Myocyte (in vitro differentiated cells): ENCODE measurements at regions not wholly inside any gene's neighbourhood (a gene's known extent, or its start where the extent isn't known, plus 50 kb on each side); places are given as distances from the start of the nearest gene placed in this dataset.

Experiments used
- DNase-seq: peaks from one replicate; pipeline ENCODE4 v3.0.0-alpha.2; 2012; ENCODE audit warnings: low read depth

- DNase-seq = no peak
Observed at GRCh38 chr6:22049002-22049401, 247.8 kb downstream of the PRL start.

GRCh38 chr6:22053391-22053997 is 243.3 kb downstream of the PRL start:
- DNase-seq = peak; percentile 60

- no peak for DNase-seq
Observed at GRCh38 chr6:22056398-22056797, 240.4 kb downstream of the PRL start.

- no peak for DNase-seq
Observed at GRCh38 chr6:22057962-22058361, 238.9 kb downstream of the PRL start.

DNA sequence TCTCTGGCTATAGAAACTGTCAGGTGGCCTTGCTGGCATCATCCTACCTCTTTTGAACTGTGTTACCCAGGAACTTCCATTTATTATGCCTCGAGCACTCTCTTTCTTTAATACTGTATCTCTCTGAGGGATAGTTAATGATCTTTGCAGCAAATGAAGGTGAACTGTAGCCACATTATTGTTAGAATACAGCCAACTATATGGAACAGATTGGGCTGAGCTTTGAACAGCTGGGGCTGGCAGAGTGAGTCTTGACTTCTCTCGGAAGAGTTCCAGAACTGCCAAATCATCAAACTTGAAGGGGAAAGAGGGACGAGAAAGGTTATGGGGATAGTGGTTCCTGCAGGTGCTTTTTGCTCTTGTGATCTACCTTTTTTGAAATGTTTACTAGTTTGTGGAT is 237.7 kb downstream of the PRL start:
- no peak for DNase-seq

- no peak for DNase-seq
Observed at GRCh38 chr6:22059946-22060345, 236.9 kb downstream of the PRL start.

GRCh38 chr6:22062807-22063408 is 233.9 kb downstream of the PRL start:
- DNase-seq = peak; percentile 57

- no peak for DNase-seq
Observed at GRCh38 chr6:22064558-22064957, 232.3 kb downstream of the PRL start.

GRCh38 chr6:22067122-22067521 is 229.7 kb downstream of the PRL start:
- no peak for DNase-seq

- no peak for DNase-seq
Observed at GRCh38 chr6:22067671-22068070, 229.2 kb downstream of the PRL start.

DNA sequence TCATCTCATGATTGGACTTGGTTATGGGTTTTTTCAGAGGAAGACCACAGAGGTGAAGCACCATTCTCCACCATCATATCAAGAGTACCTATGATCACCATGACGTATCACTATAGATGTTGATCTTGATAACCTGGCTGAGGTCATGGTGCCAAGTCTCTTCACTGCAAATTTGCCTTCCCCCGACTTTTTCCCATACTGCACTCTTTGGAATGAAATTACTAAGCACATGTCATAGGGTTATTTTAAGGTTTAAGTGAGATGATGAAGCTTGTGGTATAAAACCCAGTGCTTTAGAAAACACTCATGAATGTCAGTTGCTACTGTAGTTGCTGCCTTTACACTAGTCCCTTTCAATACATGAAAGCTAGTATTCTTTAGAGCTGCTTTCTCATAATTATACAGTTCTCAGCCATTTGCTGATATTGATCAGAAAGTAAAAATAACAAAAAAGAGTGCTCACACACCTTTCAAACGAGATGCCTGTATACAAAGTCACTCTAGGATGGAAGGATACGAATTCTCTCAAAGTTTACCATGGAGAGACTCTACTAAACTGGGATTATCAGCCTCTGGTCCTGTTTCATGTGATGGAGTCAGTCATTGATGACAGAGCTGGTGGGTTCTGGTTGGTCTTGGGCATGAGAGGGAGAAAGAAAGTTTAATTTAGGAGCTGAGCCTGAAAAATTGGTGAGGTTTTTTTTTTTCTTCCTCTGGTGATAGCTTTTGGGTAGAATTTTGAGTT is 228.1 kb downstream of the PRL start:
- peak; percentile 14 for DNase-seq

- DNase-seq = peak; percentile 24
Observed at GRCh38 chr6:22069306-22069800, 227.5 kb downstream of the PRL start.

DNA sequence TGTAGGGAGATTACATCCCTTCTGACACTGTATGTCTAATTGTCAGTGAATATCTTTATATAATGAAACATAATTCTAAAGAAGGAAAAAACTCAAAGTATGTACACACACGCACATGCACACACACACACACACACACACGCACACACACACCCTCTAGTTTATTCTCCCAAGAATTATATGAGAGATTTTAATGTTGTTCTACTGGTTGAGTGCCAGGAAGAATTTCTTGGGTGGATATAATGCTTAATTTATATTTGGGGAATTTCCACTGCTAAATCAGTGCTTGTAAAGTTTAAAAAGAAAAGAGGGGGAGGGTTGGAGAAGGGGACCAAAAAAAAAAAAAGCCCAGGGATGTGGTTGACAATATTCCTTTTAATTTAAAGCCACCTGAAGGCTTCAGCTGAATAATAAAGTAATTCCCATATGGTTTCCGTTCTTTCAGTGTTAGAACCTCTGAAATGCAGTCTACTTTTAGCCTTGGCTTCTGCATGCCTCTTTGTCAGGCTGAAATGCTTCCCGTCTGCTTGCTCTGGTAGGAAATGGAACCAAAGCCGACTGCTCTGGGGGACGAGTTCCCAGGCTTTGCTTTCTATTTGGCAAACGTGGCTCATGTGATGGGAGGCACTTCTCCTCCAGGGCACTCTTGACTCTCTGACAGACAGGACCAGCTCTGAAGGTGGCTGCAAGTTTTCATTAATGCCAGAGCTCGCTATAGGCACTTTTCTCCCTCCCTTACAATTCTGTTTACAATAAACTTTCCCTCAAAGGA is 225.4 kb downstream of the PRL start:
- peak; percentile 45 for DNase-seq

DNA sequence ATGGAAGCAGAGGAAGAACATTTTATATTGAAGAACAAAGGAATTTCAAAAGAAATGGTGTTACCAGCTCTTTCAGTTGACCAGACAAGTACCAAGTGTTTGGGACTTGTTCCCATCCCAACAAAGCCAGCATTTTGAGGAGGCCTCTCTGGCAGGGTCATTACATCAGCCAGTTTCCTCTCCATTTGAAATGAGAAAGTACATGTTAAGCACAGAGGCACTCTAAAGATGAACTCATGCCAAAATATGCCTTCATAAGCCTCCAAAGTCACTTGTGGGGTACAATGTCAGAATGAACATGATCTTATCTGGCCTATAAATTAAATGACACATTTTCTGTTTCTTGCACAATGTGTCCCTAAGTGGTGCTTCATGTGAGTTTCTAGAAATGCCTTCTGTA is 223.9 kb downstream of the PRL start:
- no peak for DNase-seq

DNA sequence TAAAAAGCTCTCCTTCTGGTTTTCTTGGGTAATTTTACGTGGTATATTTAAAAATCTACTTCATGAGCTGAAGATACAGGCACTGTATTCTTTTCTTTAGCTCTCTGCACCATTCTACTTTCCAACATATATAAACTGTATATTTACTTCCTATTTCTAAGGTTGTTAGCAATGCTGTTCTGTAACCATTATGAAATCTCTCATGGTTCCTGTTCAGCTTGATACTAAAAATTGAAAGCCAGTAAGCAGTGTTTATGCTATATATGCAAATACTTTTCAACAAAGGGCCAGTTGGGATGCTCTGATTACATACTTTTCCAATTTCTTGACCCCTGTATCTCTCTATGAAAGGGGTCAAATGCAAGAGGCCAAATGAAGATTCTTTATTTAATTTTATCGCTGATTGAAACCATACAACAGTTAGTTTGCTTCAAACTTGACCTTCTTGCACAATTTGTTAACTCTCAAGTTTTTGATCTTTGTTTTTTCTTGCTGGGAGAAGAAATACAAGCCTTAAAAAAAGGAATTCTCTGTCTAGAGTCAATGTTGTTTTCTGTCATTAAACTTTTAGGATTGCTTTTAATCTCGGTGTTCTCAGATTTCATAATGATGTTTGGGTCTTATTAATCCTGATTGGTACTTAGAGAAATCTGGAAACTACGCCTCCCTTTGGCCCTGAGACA is 223.2 kb downstream of the PRL start:
- DNase-seq = no peak

GRCh38 chr6:22078288-22078687 is 218.5 kb downstream of the PRL start:
- DNase-seq = no peak

DNA sequence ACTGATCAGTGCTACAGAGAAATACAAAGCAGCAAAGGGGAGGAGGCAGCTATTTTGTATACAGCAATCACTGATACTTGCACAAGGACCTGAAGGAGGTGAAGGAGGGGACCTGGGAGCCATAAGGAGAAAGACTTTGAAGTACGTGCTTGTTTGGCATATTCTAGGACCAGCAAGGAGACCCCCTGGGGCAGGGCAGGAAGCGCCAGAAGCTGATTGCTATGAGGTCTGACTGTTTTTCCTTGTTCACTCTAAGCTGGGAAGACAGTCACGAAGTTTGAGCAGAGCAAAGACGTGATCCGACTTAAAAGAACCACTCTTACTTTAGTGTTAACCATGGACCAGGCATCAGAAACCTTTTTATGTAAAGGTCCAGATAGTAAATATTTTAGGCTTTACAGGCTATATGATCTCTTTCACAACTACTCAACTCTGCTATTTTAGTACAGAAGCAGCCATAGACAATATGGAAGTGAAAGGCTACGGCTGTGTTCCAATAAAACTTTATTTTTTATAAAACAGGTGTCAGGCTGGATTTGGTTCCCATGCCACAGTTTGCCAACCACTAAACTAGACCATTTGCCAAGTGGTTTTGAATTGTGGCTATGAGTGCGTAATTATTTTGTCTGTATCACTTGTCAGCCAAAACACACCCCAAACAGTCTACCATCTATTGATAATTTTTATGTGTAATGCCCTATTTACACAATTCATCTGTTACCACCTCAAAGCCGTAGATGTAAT is 217.9 kb downstream of the PRL start:
- peak; percentile 79 for DNase-seq

- peak; percentile 49 for DNase-seq
Observed at GRCh38 chr6:22079783-22080182, 217.1 kb downstream of the PRL start.

GRCh38 chr6:22081709-22082108 is 215.1 kb downstream of the PRL start:
- DNase-seq = no peak

- DNase-seq = no peak
Observed at GRCh38 chr6:22082218-22082617, 214.6 kb downstream of the PRL start.
